GM23338 (cell line): ENCODE measurements at regions not wholly inside any gene's neighbourhood (a gene's known extent, or its start where the extent isn't known, plus 50 kb on each side); places are given as distances from the start of the nearest gene placed in this dataset.

ENCODE experiments used
- ATAC-seq: fragments of 200-7000 bp; cut with Tn5 transposase; 3 replicates; pipeline ENCODE4 v1.9.1; 2020
- DNase-seq: peaks from one replicate; pipeline ENCODE4 v3.0.0-alpha.2; 2015; ENCODE audit warnings: low spot score
- H2AFZ ChIP-seq: fragments of 200-600 bp; sonication (generic); 2 replicates; pipeline ENCODE4 v1.8.0; 2016; ENCODE audit warnings: antibody characterized with exemption, mild to moderate bottlenecking, moderate library complexity
- H3F3A ChIP-seq: fragments of 200-600 bp; sonication (generic); replicated peaks from 2 replicates; pipeline ENCODE4 v1.8.0; 2017; ENCODE audit warnings: antibody characterized with exemption, mixed run types, low read depth
- H3K27ac ChIP-seq: fragments of 200-600 bp; sonication (generic); 2 replicates; pipeline ENCODE4 v1.6.1; 2016; ENCODE audit warnings: low read depth
- H3K27me3 ChIP-seq: fragments of 200-600 bp; sonication (generic); 2 replicates; pipeline ENCODE4 v1.8.0; 2016; ENCODE audit warnings: mild to moderate bottlenecking, mixed run types, moderate library complexity; ENCODE audit not compliant: insufficient read depth
- H3K36me3 ChIP-seq: fragments of 200-600 bp; sonication (generic); 2 replicates; pipeline ENCODE4 v1.8.0; 2016; ENCODE audit warnings: mild to moderate bottlenecking; ENCODE audit not compliant: insufficient read depth
- H3K4me1 ChIP-seq: fragments of 200-600 bp; sonication (generic); 2 replicates; pipeline ENCODE4 v1.8.0; 2016; ENCODE audit warnings: mild to moderate bottlenecking, moderate library complexity; ENCODE audit not compliant: insufficient read depth
- H3K4me2 ChIP-seq: fragments of 200-600 bp; sonication (generic); 2 replicates; pipeline ENCODE4 v1.7.1; 2017; ENCODE audit warnings: mixed run types
- H3K4me3 ChIP-seq: fragments of 200-600 bp; sonication (generic); 2 replicates; pipeline ENCODE4 v1.6.1; 2016; ENCODE audit warnings: mixed run types
- H3K79me2 ChIP-seq: fragments of 200-600 bp; sonication (generic); replicated peaks from 2 replicates; pipeline ENCODE4 v1.8.0; 2017; ENCODE audit warnings: mild to moderate bottlenecking; ENCODE audit not compliant: insufficient read depth
- H3K9me2 ChIP-seq: fragments of 200-600 bp; sonication (generic); 2 replicates; pipeline ENCODE4 v1.8.0; 2017; ENCODE audit not compliant: insufficient read depth
- H4K20me1 ChIP-seq: fragments of 200-600 bp; sonication (generic); replicated peaks from 2 replicates; pipeline ENCODE4 v1.8.0; 2017; ENCODE audit warnings: mild to moderate bottlenecking; ENCODE audit not compliant: insufficient read depth
- H3K27ac Mint-ChIP-seq: 2 replicates; pipeline ENCODE4 v1.8.0; 2020; ENCODE audit warnings: inconsistent platforms, mild to moderate bottlenecking, moderate library complexity, mixed read lengths
- H3K27me3 Mint-ChIP-seq: 3 replicates; pipeline ENCODE4 v1.8.0; 2022; ENCODE audit warnings: low read depth, mild to moderate bottlenecking, moderate library complexity, mixed read lengths, inconsistent platforms; ENCODE audit not compliant: insufficient read depth, poor library complexity
- H3K36me3 Mint-ChIP-seq: 3 replicates; pipeline ENCODE4 v1.8.0; 2021; ENCODE audit warnings: low read depth, mild to moderate bottlenecking, inconsistent platforms, moderate library complexity, mixed read lengths
- H3K4me1 Mint-ChIP-seq: 3 replicates; pipeline ENCODE4 v1.8.0; 2020; ENCODE audit warnings: mild to moderate bottlenecking, inconsistent platforms, mixed read lengths
- H3K4me3 Mint-ChIP-seq: 3 replicates; pipeline ENCODE4 v1.8.0; 2021; ENCODE audit warnings: moderate library complexity, mild to moderate bottlenecking, inconsistent platforms, mixed read lengths
- H3K9me3 Mint-ChIP-seq: 3 replicates; pipeline ENCODE4 v1.8.0; 2020; ENCODE audit warnings: moderate library complexity, mild to moderate bottlenecking, inconsistent platforms, mixed read lengths
- EZH2 ChIP-seq: fragments of 200-600 bp; sonication (generic); IDR thresholded peaks from one replicate; pipeline ENCODE4 v1.8.0; 2017; ENCODE audit warnings: antibody characterized with exemption, mild to moderate bottlenecking, low read depth; ENCODE audit not compliant: unreplicated experiment
- NANOG ChIP-seq: IDR thresholded peaks from 2 replicates; pipeline ENCODE4 v1.6.1; 2016; ENCODE audit warnings: antibody characterized with exemption, borderline replicate concordance
- REST ChIP-seq: IDR thresholded peaks from one replicate; pipeline ENCODE4 v1.6.1; 2018; ENCODE audit warnings: antibody characterized with exemption; ENCODE audit not compliant: unreplicated experiment
- ZNF114 ChIP-seq: fragments of 250-450 bp; sonication (Bioruptor Pico); IDR thresholded peaks from 2 replicates; pipeline ENCODE4 v1.5.0; 2020; ENCODE audit warnings: mild to moderate bottlenecking, moderate library complexity
- ZNF331 ChIP-seq: fragments of 250-450 bp; sonication (Bioruptor Pico); IDR thresholded peaks from 2 replicates; pipeline ENCODE4 v1.5.0; 2020; ENCODE audit warnings: low read depth, mild to moderate bottlenecking, moderate library complexity
- TF ChIP-seq, protein P1 (sequence below): IDR thresholded peaks from 2 replicates; pipeline ENCODE4 v1.6.1; 2016; ENCODE audit warnings: antibody characterized with exemption

GRCh38 chr4:138674209-138674608, 341.4 kb upstream of the NOCT start (continued):
- no peak for TF ChIP-seq REST

DNA sequence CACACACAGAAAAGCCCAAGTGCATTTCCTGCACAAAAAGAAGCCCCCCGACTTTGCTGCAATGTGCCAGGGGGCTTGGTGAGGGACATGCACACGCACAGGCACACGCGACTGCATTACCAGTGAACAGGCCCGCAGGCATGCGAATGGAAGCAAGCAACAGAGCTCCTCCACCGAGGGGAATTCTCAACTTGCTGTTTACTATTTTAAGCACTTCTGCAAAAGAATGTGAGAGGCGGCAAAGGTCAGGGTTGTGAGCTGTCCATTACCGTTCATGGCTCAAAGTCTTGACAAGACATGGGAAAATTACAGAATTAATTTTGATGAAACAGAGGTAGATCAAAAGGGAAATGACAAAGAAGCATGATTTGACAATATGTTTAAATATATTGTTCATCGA, 342.5 kb upstream of the NOCT start:
- no peak overlapping the region for H3K27ac ChIP-seq
- no peak overlapping the region for H3K4me3 Mint-ChIP-seq
- H3K36me3 ChIP-seq, result no peaks in the 10 kb centered on the region
- no peak for DNase-seq
- no peaks in the 10 kb centered on the region for H3K79me2 ChIP-seq
- H3K27me3 Mint-ChIP-seq, result peaks cover 2% of the 10 kb centered on the region
- no peak overlapping the region for H3K4me3 ChIP-seq
- H2AFZ ChIP-seq, result peak overlapping the region; percentile 98
- peaks cover 11% of the 10 kb centered on the region; the same call in 1 of the 2 replicates for H3K9me2 ChIP-seq
- ATAC-seq, result peak; percentile 34; the same call in 2 of the 3 replicates
- no peaks in the 10 kb centered on the region for H3F3A ChIP-seq
- no peaks in the 10 kb centered on the region for H4K20me1 ChIP-seq
- no peaks in the 10 kb centered on the region for H3K36me3 Mint-ChIP-seq
- H3K4me1 Mint-ChIP-seq, result peaks cover 6% of the 10 kb centered on the region; the same call in 2 of the 3 replicates
- H3K4me1 ChIP-seq, result peaks cover 12% of the 10 kb centered on the region
- H3K9me3 Mint-ChIP-seq, result no peaks in the 10 kb centered on the region
- no peak overlapping the region for H3K4me2 ChIP-seq
- no peaks in the 10 kb centered on the region for H3K27me3 ChIP-seq
- no peak overlapping the region for H3K27ac Mint-ChIP-seq
- no peak for TF ChIP-seq ZNF331 (CRISPR knock-in tag)
- TF ChIP-seq ZNF114, result no peak

DNA sequence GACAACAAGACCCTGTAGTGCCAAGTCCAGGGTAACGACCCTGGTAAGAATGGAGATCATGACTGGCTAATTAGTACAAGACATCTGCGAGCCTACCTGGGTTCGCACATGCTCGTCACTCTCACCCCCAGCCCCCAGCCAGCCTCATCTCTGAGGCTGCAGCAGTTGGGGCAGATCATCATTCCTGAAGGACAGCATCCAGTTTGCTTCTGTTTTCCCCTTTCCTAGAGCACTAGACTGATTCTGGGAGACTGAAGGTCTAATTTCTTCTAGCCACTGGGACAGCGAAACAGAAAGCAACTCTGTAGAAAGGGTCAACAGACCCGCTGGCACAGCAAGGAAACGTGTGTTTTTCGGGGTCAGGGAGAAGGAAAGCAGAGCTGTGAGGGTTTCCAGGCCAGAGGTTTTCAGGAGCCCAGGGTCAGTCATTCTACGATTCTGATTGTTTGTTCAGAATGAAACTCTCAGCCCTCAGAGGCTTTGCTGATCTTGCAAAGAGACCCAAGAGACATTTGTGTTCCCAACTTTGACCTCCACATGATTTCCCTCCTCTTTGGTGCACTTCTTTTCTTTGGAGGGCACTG, 343.1 kb upstream of the NOCT start:
- peaks cover 16% of the 10 kb centered on the region for H3K9me2 ChIP-seq
- no peaks in the 10 kb centered on the region for H3K36me3 ChIP-seq
- H4K20me1 ChIP-seq, result no peaks in the 10 kb centered on the region
- H3K27ac ChIP-seq, result no peak overlapping the region
- Mint-ChIP-seq H3K4me3 (no peak overlapping the region), H3K36me3 (no peaks in the 10 kb centered on the region; the same call in 2 of the 3 replicates), H3K27me3 (peaks cover 2% of the 10 kb centered on the region), H3K4me1 (peaks cover 6% of the 10 kb centered on the region; the same call in 2 of the 3 replicates), H3K27ac (no peak overlapping the region), H3K9me3 (no peaks in the 10 kb centered on the region)
- DNase-seq, result no peak
- H3K79me2 ChIP-seq, result no peaks in the 10 kb centered on the region
- peaks cover 12% of the 10 kb centered on the region for H3K4me1 ChIP-seq
- no peaks in the 10 kb centered on the region for H3K27me3 ChIP-seq
- peak overlapping the region; percentile 98 for H2AFZ ChIP-seq
- ATAC-seq, result no peak; the same call in 2 of the 3 replicates
- no peak overlapping the region for H3K4me3 ChIP-seq
- no peaks in the 10 kb centered on the region for H3F3A ChIP-seq
- 0 out of 2 replicates have a peak overlapping the region, but pooled peaks have one; percentile 32 for H3K4me2 ChIP-seq
- TF ChIP-seq NANOG, result no peak
- TF ChIP-seq EZH2, result no peak
- no peak for TF ChIP-seq REST
- TF ChIP-seq, protein P1, sequence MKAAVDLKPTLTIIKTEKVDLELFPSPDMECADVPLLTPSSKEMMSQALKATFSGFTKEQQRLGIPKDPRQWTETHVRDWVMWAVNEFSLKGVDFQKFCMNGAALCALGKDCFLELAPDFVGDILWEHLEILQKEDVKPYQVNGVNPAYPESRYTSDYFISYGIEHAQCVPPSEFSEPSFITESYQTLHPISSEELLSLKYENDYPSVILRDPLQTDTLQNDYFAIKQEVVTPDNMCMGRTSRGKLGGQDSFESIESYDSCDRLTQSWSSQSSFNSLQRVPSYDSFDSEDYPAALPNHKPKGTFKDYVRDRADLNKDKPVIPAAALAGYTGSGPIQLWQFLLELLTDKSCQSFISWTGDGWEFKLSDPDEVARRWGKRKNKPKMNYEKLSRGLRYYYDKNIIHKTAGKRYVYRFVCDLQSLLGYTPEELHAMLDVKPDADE, result no peak
- TF ChIP-seq ZNF114, result no peak
- no peak for TF ChIP-seq ZNF331 (CRISPR knock-in tag)
